ENCODE measurements at regions not wholly inside any gene's neighbourhood (a gene's known extent, or its start where the extent isn't known, plus 50 kb on each side); places are given as distances from the start of the nearest gene placed in this dataset.

DNA sequence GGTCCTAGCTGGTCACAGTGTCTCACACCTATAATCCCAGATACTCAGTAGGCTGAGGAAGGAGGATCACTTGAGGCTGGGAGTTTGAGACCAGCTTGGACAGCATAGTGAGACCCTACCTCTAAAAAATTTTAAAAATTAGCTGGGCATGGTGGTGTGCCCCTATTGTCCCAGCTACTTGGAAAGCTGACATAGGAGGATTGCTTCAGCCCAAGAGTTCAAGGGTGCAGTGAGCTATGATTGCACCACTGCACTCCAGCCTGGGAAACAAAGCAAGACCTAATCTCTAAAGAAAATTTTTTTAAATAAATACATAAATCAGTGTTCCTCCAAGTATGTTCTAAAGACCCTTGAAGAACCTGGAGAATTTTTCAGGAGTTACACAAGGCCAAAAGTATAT is 50.6 kb upstream of the GNAO1 start:
- DNase-seq (ENCODE audit: insufficient read length, low spot score) (no peak), FAIRE-seq (no peak)

DNA sequence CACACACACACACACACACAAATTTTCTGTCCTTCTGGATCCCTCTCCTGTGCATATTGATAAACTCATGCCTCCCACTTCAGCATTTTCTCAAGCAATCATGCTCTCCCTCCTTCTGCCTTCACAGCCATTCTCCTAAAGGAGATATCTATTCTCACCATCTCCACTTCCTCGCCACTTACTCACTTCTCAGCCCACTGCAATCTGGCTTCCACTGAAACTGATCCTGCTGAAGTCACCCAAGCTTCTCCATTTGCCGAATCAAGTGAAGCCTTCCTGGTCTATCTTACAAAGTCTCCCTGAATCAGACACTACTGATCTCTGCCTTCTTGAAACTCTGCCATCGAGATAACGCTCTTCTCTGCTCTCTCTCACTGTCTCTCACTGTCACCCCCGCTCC is 54.0 kb upstream of the GNAO1 start:
- FAIRE-seq (no peak), DNase-seq (ENCODE audit: insufficient read length, low spot score) (no peak)

DNA sequence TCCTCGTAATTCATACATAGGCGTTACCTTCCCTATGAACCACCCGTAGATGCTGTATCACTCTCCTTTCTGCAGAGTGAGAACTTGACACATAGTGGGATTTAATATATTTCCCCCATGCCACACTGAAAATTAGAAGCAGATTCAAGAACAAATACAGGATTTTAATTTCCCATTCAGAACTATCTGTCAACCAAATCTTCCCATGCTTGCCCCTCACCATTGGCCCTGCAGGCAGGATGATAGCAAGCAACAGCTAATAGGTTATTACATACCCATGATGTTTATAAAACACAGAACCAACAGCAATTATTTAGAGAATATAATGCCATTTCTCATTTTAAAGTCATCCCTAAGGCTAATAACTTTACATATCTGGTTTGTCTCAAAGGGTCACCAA is 55.0 kb upstream of the GNAO1 start:
- DNase-seq (ENCODE audit: insufficient read length, low spot score) (no peak), FAIRE-seq (no peak)

DNA sequence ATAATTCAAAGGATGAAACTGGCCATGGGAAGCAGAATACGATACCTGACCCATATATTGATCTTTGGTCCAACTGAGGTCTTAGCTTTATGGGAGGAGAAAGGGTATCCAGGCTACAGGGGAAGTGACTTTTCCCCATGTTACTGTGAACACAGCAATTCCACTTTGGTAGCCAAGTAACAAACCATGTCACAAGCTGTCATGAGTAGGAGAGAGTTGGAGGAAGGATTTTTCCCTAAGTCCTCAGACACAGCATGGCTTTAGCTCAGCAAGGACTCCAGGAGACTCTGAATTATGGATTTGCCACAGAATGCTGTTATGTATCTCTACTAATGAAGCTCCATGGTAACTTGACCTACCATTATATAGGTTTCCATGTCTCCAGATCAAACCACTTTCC is 56.5 kb upstream of the GNAO1 start:
- FAIRE-seq, result no peak

DNA sequence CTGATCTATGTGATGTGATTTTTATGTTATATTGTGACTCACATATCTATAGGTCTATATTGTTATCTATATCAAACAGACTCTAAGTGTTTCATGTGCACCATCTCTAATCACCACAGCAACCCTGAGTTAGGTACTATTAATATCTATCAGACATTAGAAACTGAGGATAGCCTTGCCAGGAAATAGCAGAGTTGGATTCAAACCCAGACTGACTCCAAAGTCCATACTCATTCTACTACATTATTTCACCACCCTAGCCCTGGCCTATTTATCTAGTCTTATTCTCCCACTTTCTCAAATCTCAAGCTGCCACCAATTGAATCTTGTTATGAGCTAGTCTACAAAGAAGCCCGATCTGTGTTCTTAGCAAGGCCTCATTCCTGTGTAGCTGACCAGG is 65.4 kb upstream of the GNAO1 start:
- FAIRE-seq (no peak), DNase-seq (ENCODE audit: insufficient read length, low spot score) (no peak)

More for the DNA sequence above, 56.5 kb upstream of the GNAO1 start:
- no peak for DNase-seq (ENCODE audit: insufficient read length, low spot score)

DNA sequence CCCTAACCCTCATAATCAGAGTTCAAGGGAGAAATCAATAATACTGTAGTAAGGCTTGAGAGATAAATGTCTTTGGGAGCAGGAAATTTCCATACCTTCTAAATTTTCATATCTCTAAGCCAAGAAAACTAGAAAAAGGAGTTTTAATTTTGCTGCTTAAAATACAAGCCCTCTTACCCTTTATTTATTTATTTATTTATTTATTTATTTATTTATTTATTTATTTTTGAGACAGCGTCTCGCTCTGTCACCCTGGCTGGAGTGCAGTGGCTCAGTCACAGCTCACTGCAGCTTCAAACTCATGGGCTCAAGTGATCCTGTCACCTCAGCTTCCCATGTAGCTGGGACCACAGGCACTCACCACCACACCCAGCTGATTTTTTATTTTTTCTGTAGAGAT is 69.0 kb upstream of the GNAO1 start:
- no peak for DNase-seq (ENCODE audit: insufficient read length, low spot score)
- FAIRE-seq, result no peak

DNA sequence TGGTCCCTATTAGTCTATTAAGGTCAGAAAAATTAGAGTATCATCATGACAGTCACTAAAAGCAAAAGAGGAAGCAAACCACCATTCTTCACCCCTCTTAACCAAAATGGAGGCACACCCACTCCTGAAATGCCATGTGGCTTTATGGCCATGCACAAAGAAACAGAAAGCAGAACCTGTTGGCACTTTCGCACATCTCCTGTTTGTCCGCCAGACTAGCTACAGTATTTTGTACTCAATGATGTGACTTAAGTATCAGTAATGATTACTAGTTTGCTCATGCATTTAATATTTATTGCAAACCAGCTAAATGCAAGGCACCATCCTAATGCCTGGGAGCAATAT is 70.2 kb upstream of the GNAO1 start:
- no peak for FAIRE-seq
- no peak for DNase-seq (ENCODE audit: insufficient read length, low spot score)

DNA sequence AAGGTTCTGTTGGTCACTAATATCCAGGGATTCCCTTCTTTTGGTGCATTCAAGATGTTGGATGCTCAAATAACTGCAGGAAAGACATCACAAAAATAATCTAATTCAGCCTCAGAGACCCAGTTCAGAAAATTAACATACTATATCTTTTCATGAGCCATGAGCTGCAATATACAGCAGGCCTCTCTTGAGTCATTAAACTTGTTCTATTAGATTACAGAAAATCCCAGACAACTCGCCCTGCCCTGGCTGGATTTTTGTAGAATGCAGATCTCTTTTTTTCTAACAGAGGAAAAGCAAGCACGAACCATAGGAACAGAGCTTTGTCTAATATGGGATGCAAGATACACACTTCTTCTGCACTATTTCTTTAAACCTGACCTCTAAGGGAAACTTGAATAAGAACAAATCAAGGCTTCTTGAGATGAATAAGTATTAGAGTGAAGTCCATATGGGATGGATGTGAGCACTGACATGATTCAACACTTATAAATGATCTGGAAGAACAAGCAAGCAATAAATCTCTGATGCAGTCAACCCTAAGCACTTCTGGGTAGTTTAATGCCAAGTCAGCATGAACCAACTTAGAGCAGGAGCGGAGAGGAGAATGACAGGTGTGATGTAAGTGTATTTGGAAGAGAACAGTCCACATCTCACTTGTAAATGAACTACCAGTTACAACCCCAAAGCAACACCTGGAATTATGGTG is 70.7 kb upstream of the GNAO1 start:
- FAIRE-seq (no peak), DNase-seq (ENCODE audit: insufficient read length, low spot score) (no peak)

DNA sequence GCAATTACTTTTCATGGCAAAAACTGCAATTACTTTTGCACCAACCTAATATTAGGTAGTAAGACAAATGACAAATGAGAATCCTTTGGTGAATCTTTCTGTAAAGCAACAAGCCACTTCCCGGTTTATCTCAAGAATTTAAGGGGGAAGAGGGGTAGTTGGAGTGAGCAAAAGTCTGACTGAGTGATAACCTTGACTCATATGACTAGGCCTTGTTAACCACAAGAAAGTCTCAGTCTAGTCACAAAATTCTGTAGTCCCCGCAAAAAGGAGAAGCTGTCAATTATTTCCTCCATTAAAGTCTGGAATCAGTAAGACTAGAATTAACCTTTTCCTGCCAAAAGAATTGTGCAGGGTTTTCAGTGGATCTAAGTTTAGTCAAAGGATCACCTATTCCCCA is 72.2 kb upstream of the GNAO1 start:
- DNase-seq (ENCODE audit: insufficient read length, low spot score) (no peak), FAIRE-seq (no peak)

DNA sequence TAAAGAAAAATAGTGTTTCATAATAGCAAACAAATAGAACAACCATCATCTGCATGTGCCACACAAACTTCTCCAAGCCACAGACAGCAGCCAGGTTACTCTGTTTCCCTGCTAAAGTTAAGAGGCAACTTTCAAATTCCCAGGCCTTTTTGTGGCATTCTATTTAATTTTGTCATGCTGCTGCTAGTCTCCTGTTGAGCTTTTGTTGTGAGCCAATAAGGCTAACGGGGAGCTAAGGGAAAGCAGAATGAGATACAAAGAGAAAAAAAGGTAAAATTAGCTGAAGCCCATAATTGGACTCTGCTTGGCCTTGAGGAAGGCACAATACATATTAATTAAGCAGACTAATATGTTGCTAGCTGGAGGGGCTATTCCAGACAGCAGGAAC is 74.7 kb upstream of the GNAO1 start:
- DNase-seq (ENCODE audit: insufficient read length, low spot score) (no peak), FAIRE-seq (no peak)

DNA sequence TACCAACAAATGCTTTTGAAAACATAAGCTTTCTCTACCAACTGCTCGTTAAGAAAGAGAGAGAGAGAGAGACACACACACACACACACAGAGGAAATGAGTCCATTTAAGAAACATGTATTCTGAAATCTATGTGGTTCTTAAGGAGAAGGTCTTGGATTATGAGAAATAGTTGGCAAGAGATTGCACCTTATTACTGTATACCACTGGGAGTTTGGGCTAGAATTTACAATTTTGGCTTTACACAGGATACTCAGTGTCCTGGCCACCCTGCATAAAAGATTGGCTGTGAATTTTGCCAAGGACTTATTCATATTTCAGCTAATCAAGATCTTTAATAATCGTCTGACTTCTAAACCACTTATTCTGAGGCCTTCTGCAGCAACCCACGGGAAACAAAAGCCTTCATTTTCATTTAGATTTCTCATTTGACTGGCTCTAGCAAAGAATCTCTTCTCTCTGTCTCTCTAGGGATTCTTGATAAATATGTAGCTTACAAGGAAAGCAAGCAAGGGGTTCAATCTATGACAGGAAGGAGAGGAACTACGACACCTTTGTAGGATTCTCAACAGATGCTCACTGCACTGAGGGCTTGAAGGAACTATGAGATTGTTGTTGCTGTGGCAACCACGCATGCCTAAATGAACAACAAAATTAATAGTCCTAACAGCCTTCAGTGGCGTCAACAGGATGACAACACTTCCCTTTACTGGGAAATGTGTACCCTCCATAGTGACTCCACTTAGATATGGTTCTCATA is 75.3 kb upstream of the GNAO1 start:
- DNase-seq (ENCODE audit: insufficient read length, low spot score), result no peak
- FAIRE-seq, result no peak

DNA sequence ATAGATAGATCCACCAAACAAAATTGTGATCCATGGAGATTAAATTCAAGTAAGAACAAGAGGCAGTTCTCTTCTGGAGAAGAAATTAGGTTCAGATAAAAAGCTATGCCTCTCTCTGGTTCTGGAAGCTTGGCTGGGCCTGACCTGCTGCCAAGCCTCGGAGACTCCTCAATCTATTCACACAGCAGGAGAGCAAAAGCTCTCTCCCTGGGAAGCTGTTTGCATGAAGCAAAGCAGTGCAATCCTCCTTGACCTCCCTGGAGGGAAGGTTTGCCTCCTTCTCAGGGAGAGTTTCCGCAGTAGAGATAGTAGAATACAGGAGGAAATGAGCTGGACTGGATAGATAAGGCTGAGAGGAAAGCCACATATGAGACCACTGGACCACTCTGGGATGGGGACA is 78.1 kb upstream of the GNAO1 start:
- DNase-seq (ENCODE audit: insufficient read length, low spot score), result no peak
- FAIRE-seq, result no peak

DNA sequence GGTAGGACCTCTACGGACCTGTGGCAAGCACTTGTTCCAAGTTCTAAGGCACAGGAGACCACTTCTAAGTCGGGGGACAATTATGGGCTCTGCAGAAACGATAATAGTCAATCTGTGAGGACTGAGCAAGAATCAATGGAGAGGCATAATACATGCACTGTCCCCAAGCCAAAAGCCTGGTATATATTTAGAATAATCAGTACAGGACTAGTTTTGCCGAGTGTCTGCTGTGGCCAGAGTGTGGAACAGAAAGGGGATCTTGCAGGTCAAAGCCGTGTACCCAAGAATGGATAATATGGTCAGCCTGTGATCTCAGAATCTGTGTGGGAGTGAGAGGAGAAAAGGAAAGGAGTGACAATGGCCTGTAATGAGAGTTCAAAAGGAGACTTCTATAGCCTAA is 80.2 kb upstream of the GNAO1 start:
- no peak for FAIRE-seq
- no peak for DNase-seq (ENCODE audit: insufficient read length, low spot score)

DNA sequence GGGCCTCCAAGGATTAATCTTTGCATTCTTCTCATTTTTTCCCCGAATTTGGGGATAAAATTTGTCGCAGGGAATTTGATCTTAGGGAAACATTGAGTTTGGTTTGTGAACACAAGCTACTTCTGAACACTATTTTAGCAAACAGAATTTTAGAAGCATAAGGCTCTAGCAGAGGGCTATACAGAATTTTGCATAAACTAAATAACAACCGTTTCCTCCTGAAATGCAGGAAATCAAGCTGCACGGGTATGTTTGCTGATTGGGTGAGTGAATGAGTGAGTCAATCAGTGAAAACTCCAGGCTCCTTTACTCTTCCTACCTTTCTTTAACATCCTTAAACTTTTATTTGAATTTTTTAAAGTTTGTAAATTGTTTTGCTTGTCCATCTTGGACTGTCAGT is 81.3 kb upstream of the GNAO1 start:
- FAIRE-seq (no peak), DNase-seq (ENCODE audit: insufficient read length, low spot score) (no peak)

DNA sequence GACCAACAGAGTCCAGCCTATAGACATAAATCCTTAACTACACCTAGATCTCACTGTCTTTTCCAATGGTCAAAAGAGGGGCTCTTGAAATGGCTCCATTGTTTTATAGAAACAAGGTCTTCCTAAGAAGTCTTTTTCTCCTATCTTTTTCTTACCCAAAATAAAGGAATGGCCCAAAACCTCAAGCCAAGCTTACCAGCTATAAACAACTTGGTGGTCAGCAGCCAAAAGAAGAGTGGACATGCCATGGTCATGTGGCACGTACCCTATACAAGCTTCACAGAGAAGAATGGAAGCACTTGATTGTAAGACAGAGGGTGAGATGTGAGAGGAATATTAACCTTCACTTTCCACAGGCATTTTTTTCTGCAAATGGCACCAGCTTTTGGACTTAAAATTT is 82.1 kb upstream of the GNAO1 start:
- FAIRE-seq, result no peak
- no peak for DNase-seq (ENCODE audit: insufficient read length, low spot score)

DNA sequence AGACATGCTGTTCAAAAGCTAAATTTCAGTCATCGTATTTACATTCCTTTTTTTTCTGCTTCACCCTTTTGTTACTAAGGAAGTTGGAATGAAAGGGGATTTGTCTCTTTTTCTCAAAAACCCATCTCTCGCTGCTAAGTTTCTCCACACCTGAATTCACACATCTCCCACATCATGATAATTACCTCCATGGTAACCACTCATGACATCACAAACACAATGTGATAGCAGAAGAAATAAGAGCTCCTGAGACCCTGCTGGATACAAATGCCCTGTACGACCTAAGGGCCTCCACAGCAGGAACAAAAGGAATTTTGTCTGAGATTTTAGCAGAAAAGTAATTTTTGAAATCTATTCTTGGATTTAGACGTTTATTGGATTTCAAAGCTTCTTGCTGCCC is 82.6 kb upstream of the GNAO1 start:
- FAIRE-seq (no peak), DNase-seq (ENCODE audit: insufficient read length, low spot score) (no peak)

DNA sequence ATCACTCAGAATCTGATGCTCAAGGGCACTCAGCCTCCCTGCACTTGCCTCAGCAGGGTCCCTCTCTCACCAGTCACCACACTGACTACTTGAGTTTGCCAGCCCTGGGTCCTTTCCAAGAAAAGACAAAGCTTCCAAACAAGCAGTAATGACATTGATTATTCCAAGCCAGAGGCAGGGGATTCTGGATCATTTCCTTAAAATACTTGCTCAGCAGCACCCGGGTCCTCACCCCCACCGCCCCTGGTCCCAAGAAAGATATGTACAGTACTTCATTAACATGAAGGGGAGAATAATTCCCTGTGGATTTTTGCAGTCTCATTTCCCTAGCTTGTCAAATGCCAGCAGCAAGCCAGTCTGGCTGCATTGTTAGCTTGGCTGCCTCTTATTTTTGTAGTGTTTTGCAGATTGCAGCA is 83.2 kb upstream of the GNAO1 start:
- no peak for FAIRE-seq
- DNase-seq (ENCODE audit: insufficient read length, low spot score), result no peak

DNA sequence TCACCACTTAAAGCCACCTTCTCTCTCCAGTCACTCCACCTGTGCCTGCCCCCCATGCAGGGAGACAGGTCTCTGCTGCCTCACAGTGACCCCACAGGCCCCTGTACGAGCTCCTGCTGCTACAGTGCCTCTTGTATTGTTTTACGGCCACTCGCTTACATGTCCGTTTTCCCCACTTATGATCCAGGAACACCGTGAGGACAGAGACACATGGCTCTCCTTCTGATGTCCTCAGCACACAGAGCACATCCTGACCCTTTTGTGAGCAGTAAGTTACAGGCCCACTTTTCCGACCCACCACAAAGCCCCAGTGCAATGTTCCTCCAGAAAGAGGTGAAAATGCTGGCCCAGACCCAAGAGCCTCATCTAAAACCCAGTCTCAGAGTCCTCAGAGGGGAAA is 84.8 kb upstream of the GNAO1 start:
- no peak for FAIRE-seq

DNA sequence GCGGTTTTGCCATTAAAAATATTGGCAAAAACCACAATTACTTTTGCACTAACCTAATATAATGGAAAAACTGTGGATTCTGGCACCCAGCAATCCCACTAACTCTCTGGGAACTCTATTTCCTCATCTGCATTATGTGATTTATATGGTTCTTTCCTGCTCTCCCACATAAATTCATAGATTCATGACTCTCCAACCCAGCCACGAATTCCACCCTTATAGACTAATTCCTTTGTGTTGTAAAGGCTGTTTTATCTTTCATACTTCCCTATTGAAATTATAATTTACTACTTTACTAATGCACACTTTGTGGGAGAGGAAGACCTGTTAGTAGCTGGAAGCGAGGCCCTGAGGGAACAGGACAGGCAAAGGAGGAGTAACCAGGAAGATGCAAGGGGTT is 88.4 kb upstream of the GNAO1 start:
- no peak for DNase-seq (ENCODE audit: insufficient read length, low spot score)
- FAIRE-seq, result no peak

More for the DNA sequence above, 84.8 kb upstream of the GNAO1 start:
- no peak for DNase-seq (ENCODE audit: insufficient read length, low spot score)

DNA sequence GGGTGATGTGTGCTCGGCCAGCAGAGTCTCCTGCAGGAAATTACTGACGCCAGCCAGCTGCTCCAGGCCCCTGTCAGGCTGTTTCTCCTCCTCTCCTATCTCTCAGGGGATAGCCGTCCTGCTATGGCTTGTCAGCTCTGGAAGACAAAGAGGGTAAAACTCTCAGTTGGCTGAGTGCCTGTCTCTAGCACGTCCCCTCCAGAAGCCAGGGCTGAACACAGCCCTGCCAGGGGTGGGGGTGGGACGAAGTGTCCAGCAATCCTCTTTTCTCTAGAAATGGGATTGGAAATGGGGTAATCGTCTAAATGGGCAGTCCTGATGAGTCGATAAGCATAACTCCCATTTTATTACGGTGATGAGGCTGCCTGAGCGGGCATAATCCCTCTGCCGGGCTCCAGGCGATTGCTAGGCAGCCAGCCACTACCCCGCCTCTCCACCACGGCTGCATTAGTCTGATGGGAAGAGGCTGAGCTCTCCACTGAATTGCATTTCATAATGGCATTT is 89.1 kb upstream of the GNAO1 start:
- FAIRE-seq (no peak), DNase-seq (ENCODE audit: insufficient read length, low spot score) (no peak)

DNA sequence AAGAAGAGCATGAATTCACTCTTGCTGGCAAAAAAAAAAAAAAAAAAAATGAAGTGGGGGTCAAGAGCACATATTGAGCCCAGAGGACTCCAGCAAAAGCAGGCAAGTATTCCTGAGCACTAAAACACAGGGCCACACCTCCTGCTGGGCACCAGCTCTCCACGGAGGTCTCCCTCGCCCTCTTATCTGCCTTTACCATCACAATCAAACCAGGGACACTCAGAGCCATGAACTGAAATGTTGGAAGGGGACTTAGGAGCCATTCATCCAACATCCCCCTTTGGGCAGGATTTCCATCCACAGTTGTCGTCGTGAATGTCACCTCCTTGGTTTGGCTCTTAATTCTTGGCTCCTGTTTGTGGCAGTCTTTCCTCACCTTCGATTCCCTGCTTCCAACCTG is 89.8 kb upstream of the GNAO1 start:
- no peak for FAIRE-seq

DNA sequence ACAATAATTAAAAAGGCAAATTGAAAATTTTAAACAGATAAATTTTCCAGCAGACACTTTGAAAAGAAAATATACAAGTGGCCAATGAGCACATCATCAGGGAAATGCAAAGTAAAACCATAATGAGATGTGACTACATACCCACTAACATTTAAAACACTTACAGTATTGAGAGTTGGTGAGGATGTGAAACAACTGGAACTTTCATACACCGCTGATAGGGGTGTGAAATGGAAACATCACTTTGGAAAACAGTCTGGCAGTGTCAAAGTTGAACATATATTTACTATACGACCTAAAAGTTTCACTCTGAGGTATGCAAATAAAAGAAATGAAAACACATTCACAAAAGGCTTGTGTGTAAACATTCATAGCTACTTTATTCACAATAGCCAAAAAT is 94.0 kb upstream of the GNAO1 start:
- FAIRE-seq (no peak), DNase-seq (ENCODE audit: insufficient read length, low spot score) (no peak)

More for the DNA sequence above, 89.8 kb upstream of the GNAO1 start:
- no peak for DNase-seq (ENCODE audit: insufficient read length, low spot score)
